ENCODE measurements at regions not wholly inside any gene's neighbourhood (a gene's known extent, or its start where the extent isn't known, plus 50 kb on each side); places are given as distances from the start of the nearest gene placed in this dataset.

GRCh38 chr5:17037751-17038150 lies 101.7 kb upstream of the MYO10 start:
- no peak overlapping the region for H4K5ac ChIP-seq (ENCODE audit: insufficient read length, low read depth, low read length)
- H2BK12ac ChIP-seq (ENCODE audit: low read depth, low read length) = no peak overlapping the region
- H2AFZ ChIP-seq (ENCODE audit: low read length) = no peak overlapping the region
- no peak overlapping the region for H3K4ac ChIP-seq (replicated peaks; ENCODE audit: insufficient read length, low read depth, low read length)
- no peak overlapping the region for H3K4me3 ChIP-seq (ENCODE audit: extremely low read depth in 1 of 4, insufficient read depth in 2 of 4, low read depth in 3 of 4, low read length in 4 of 4)
- no peak overlapping the region for H3K27ac ChIP-seq (ENCODE audit: low read depth, low read length)
- H3K14ac ChIP-seq (ENCODE audit: insufficient read length) = no peak overlapping the region
- no peak overlapping the region for H2AK5ac ChIP-seq (ENCODE audit: low read depth, low read length)
- no peaks in the 10 kb centered on the region for H3K36me3 ChIP-seq (ENCODE audit: control insufficient read depth in 2 of 4, insufficient read depth in 4 of 4, low read length in 3 of 4)
- no peak overlapping the region for H4K8ac ChIP-seq (ENCODE audit: extremely low read depth, insufficient read depth, low read length)
- H2BK5ac ChIP-seq (ENCODE audit: low read depth, low read length) = no peak overlapping the region
- TF ChIP-seq POLR2A (IDR thresholded peaks at IDR 0.05; ENCODE audit: control extremely low read depth in 1 of 2, low read depth in 2 of 2, low read length in 2 of 2) = no peak
- TF ChIP-seq TEAD4 (IDR thresholded peaks at IDR 0.05; ENCODE audit: low read depth, low read length) = no peak
- no peak for TF ChIP-seq PHF8 (conservative IDR thresholded peaks at IDR 0.05; ENCODE audit: low read depth, low read length)
- TF ChIP-seq E2F6 (IDR thresholded peaks at IDR 0.05) = no peak
- no peak for TF ChIP-seq YY1 (IDR thresholded peaks at IDR 0.05; ENCODE audit: low read depth, low read length)
- no peak for TF ChIP-seq USF2 (IDR thresholded peaks at IDR 0.05; ENCODE audit: low read length)
- TF ChIP-seq HDAC2 (IDR thresholded peaks at IDR 0.05; ENCODE audit: borderline replicate concordance in 1 of 2, low read depth in 2 of 2, low read length in 2 of 2) = no peak
- H3K27me3 ChIP-seq (replicated peaks in 1 of 4; ENCODE audit: control insufficient read depth in 3 of 4, extremely low read depth in 1 of 4, insufficient read depth in 3 of 4, low read length in 3 of 4) = no peaks in the 10 kb centered on the region
- DNase-seq (ENCODE audit: low read depth in 1 of 2, low spot score in 2 of 2) (no peak), FAIRE-seq (no peak)
- H4K91ac ChIP-seq (replicated peaks; ENCODE audit: insufficient read length, low read length) = no peak overlapping the region
- H4K20me1 ChIP-seq (replicated peaks in 1 of 2; ENCODE audit: control insufficient read depth in 1 of 2, insufficient read depth in 2 of 2, low read length in 2 of 2) = no peaks in the 10 kb centered on the region
- no peak overlapping the region for H3K4me2 ChIP-seq (ENCODE audit: insufficient read depth in 1 of 2, low read depth in 2 of 2, low read length in 2 of 2)
- H3K79me2 ChIP-seq (ENCODE audit: control insufficient read depth in 1 of 2, insufficient read depth in 2 of 2, low read length in 2 of 2) = no peaks in the 10 kb centered on the region
- H3K9me3 ChIP-seq (ENCODE audit: insufficient read depth in 2 of 2, low read depth in 1 of 2, low read length in 1 of 2) = no peaks in the 10 kb centered on the region
- no peak overlapping the region for H2BK120ac ChIP-seq (replicated peaks; ENCODE audit: low read depth, low read length)
- no peak overlapping the region for H2BK20ac ChIP-seq (ENCODE audit: low read length)
- no peaks in the 10 kb centered on the region for H3K23me2 ChIP-seq (ENCODE audit: low read depth, low read length)
- POLR2A ChIA-PET (ENCODE audit: partially characterized antibody) = no interaction called here
- H3K9ac ChIP-seq (replicated peaks in 1 of 4; ENCODE audit: extremely low read depth in 1 of 4, low read depth in 3 of 4, low read length in 3 of 4) = no peak overlapping the region
- no peak overlapping the region for H3K23ac ChIP-seq (ENCODE audit: insufficient read length)
- H2BK15ac ChIP-seq (ENCODE audit: low read length) = no peak overlapping the region
- CTCF ChIA-PET (ENCODE audit: partially characterized antibody) = interaction anchor here (1.0 to 1.3 kb wide), 2 partner anchors 93 to 95 kb away, joined by 3 to 5 read pairs; no protein-coding TSS in a partner anchor
- no peak overlapping the region for H3K56ac ChIP-seq (replicated peaks; ENCODE audit: insufficient read length, low read depth, low read length)
- no peaks in the 10 kb centered on the region for H3K4me1 ChIP-seq (replicated peaks in 1 of 4; ENCODE audit: control insufficient read depth in 3 of 4, insufficient read depth in 4 of 4, low read length in 3 of 4)
- 93% methylated on average over 3 of the region's 3 CpGs; no CpG with 5 or more reads in 1 of the 2 experiments for WGBS, 2 experiments (ENCODE audit: extremely low coverage in 1 of 2, insufficient coverage in 1 of 2, insufficient read length in 1 of 2, insufficient replicate concordance in 2 of 2, low coverage in 1 of 2, low lambda C conversion rate in 2 of 2, missing lambda C conversion rate in 1 of 2)
- H3K79me1 ChIP-seq (ENCODE audit: low read depth, low read length) = no peaks in the 10 kb centered on the region
- H3K18ac ChIP-seq (ENCODE audit: extremely low read depth, low read length) = no peak overlapping the region

Measured in H1 (cell line).